ENCODE measurements at regions not wholly inside any gene's neighbourhood (a gene's known extent, or its start where the extent isn't known, plus 50 kb on each side); places are given as distances from the start of the nearest gene placed in this dataset.

- H3K36me3 ChIP-seq (ENCODE audit: insufficient read depth, low read length), result no peaks in the 10 kb centered on the region
- no peaks in the 10 kb centered on the region for H3K79me2 ChIP-seq (ENCODE audit: insufficient read depth, low read length)
- H3K9me3 Mint-ChIP-seq (ENCODE audit: unreplicated experiment), result no peaks in the 10 kb centered on the region
- no peaks in the 10 kb centered on the region for H3K9me3 ChIP-seq (ENCODE audit: insufficient read depth, low read depth, low read length)
- H3K4me2 ChIP-seq (ENCODE audit: low read length), result no peak overlapping the region
- FAIRE-seq (no peak), DNase-seq (ENCODE audit: low read depth) (no peak)
- no peak overlapping the region for H3K4me3 ChIP-seq (ENCODE audit: insufficient read depth, low read depth, low read length)
- H3K9ac ChIP-seq (ENCODE audit: low read length), result no peak overlapping the region
- no peak overlapping the region for H3K27ac ChIP-seq (ENCODE audit: low read depth, low read length)
- no peak overlapping the region for H2AFZ ChIP-seq (ENCODE audit: low read depth, low read length)
- no peak overlapping the region for H3K27ac Mint-ChIP-seq (ENCODE audit: unreplicated experiment)
- no peaks in the 10 kb centered on the region for H3K4me1 Mint-ChIP-seq (ENCODE audit: low read depth, unreplicated experiment)
- H3K36me3 Mint-ChIP-seq (ENCODE audit: low read depth, unreplicated experiment), result no peaks in the 10 kb centered on the region
- H3K4me3 Mint-ChIP-seq (ENCODE audit: unreplicated experiment), result no peak overlapping the region
- TF ChIP-seq, protein P1, sequence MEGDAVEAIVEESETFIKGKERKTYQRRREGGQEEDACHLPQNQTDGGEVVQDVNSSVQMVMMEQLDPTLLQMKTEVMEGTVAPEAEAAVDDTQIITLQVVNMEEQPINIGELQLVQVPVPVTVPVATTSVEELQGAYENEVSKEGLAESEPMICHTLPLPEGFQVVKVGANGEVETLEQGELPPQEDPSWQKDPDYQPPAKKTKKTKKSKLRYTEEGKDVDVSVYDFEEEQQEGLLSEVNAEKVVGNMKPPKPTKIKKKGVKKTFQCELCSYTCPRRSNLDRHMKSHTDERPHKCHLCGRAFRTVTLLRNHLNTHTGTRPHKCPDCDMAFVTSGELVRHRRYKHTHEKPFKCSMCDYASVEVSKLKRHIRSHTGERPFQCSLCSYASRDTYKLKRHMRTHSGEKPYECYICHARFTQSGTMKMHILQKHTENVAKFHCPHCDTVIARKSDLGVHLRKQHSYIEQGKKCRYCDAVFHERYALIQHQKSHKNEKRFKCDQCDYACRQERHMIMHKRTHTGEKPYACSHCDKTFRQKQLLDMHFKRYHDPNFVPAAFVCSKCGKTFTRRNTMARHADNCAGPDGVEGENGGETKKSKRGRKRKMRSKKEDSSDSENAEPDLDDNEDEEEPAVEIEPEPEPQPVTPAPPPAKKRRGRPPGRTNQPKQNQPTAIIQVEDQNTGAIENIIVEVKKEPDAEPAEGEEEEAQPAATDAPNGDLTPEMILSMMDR (IDR thresholded peaks at IDR 0.05; ENCODE audit: insufficient read depth, low read depth, low read length), result no peak
- TF ChIP-seq EZH2 (IDR thresholded peaks at IDR 0.05; ENCODE audit: insufficient read depth, low read length), result no peak
- H3K27me3 Mint-ChIP-seq (ENCODE audit: low read depth, unreplicated experiment), result peaks cover 23% of the 10 kb centered on the region
- H3K4me1 ChIP-seq (ENCODE audit: insufficient read depth, low read length), result no peaks in the 10 kb centered on the region
- H3K27me3 ChIP-seq (ENCODE audit: insufficient read depth, low read length), result no peaks in the 10 kb centered on the region
- no peaks in the 10 kb centered on the region for H4K20me1 ChIP-seq (ENCODE audit: insufficient read depth, low read length)
These were observed 232.4 kb downstream of the FOXA2 start for GRCh38 chr20:22352019-22352418.

GRCh38 chr20:22350624-22351023 lies 233.7 kb downstream of the FOXA2 start:
- Histone ChIP-seq H3K36me3 (ENCODE audit: insufficient read depth, low read length) (no peaks in the 10 kb centered on the region), H4K20me1 (ENCODE audit: insufficient read depth, low read length) (no peaks in the 10 kb centered on the region), H3K9ac (ENCODE audit: low read length) (no peak overlapping the region), H3K27me3 (ENCODE audit: insufficient read depth, low read length) (no peaks in the 10 kb centered on the region), H3K4me1 (ENCODE audit: insufficient read depth, low read length) (no peaks in the 10 kb centered on the region), H2AFZ (ENCODE audit: low read depth, low read length) (no peak overlapping the region), H3K27ac (ENCODE audit: low read depth, low read length) (no peak overlapping the region), H3K79me2 (ENCODE audit: insufficient read depth, low read length) (no peaks in the 10 kb centered on the region), H3K4me3 (ENCODE audit: insufficient read depth, low read depth, low read length) (no peak overlapping the region), H3K9me3 (ENCODE audit: insufficient read depth, low read depth, low read length) (no peaks in the 10 kb centered on the region), H3K4me2 (ENCODE audit: low read length) (no peak overlapping the region)
- Mint-ChIP-seq H3K27me3 (ENCODE audit: low read depth, unreplicated experiment) (peaks cover 25% of the 10 kb centered on the region), H3K36me3 (ENCODE audit: low read depth, unreplicated experiment) (no peaks in the 10 kb centered on the region), H3K27ac (ENCODE audit: unreplicated experiment) (no peak overlapping the region), H3K9me3 (ENCODE audit: unreplicated experiment) (no peaks in the 10 kb centered on the region), H3K4me3 (ENCODE audit: unreplicated experiment) (no peak overlapping the region), H3K4me1 (ENCODE audit: low read depth, unreplicated experiment) (peaks cover 6% of the 10 kb centered on the region)
- no peak for FAIRE-seq
- DNase-seq (ENCODE audit: low read depth), result no peak
- TF ChIP-seq, protein P1 (IDR thresholded peaks at IDR 0.05; ENCODE audit: insufficient read depth, low read depth, low read length), result no peak
- no peak for TF ChIP-seq EZH2 (IDR thresholded peaks at IDR 0.05; ENCODE audit: insufficient read depth, low read length)

DNA sequence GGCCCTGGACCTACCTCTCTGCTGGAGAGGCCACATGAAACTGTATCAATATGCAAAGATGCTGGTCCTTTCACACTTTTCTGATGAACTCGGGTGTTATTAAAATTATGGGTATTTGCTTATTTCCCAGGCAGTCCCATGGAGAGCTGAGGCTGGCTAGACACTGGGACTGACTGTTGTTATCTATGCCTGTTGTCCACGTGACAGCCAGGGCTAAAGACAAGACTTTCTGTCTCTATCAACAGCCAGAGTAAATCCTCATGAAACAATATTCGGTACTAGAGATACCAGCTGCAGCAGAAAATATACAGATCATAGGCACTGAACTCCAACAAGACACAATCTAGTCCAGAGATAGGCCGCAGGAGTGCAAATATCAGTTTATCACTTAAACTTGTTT lies 236.4 kb downstream of the FOXA2 start:
- Histone ChIP-seq H3K27me3 (ENCODE audit: insufficient read depth, low read length) (no peaks in the 10 kb centered on the region), H3K4me3 (ENCODE audit: insufficient read depth, low read depth, low read length) (no peak overlapping the region), H3K36me3 (ENCODE audit: insufficient read depth, low read length) (no peaks in the 10 kb centered on the region), H2AFZ (ENCODE audit: low read depth, low read length) (no peak overlapping the region), H4K20me1 (ENCODE audit: insufficient read depth, low read length) (no peaks in the 10 kb centered on the region), H3K4me1 (ENCODE audit: insufficient read depth, low read length) (no peaks in the 10 kb centered on the region), H3K4me2 (ENCODE audit: low read length) (no peak overlapping the region), H3K9me3 (ENCODE audit: insufficient read depth, low read depth, low read length) (no peaks in the 10 kb centered on the region), H3K9ac (ENCODE audit: low read length) (no peak overlapping the region), H3K79me2 (ENCODE audit: insufficient read depth, low read length) (no peaks in the 10 kb centered on the region), H3K27ac (ENCODE audit: low read depth, low read length) (no peak overlapping the region)
- Mint-ChIP-seq H3K9me3 (ENCODE audit: unreplicated experiment) (no peaks in the 10 kb centered on the region), H3K27ac (ENCODE audit: unreplicated experiment) (no peak overlapping the region), H3K4me3 (ENCODE audit: unreplicated experiment) (no peak overlapping the region), H3K36me3 (ENCODE audit: low read depth, unreplicated experiment) (no peaks in the 10 kb centered on the region), H3K27me3 (ENCODE audit: low read depth, unreplicated experiment) (peaks cover 27% of the 10 kb centered on the region), H3K4me1 (ENCODE audit: low read depth, unreplicated experiment) (peaks cover 6% of the 10 kb centered on the region)
- DNase-seq (ENCODE audit: low read depth), result no peak
- FAIRE-seq, result no peak
- TF ChIP-seq, protein P1 (IDR thresholded peaks at IDR 0.05; ENCODE audit: insufficient read depth, low read depth, low read length), result no peak
- no peak for TF ChIP-seq EZH2 (IDR thresholded peaks at IDR 0.05; ENCODE audit: insufficient read depth, low read length)

All from astrocyte (in vitro differentiated cells and primary cell).